MCF 10A (cell line): ENCODE measurements at regions not wholly inside any gene's neighbourhood (a gene's known extent, or its start where the extent isn't known, plus 50 kb on each side); places are given as distances from the start of the nearest gene placed in this dataset.

Experiments
- BruUV-seq: library from RNA; stranded (reverse); fragments of 400-500 nt; replicated peaks from 2 replicates; lab custom pipeline; 2021; lab: Mats Ljungman, UMichigan
- CTCF ChIA-PET: fragments of 300-600 bp; sonication (Branson Sonifier 250); formaldehyde crosslinking; extraction: SDS; loops from one replicate; lab custom pipeline; 2021; ENCODE audit warnings: antibody characterized with exemption, inconsistent platforms; lab: Yijun Ruan, JAX
- POLR2A ChIA-PET: fragments of 300-600, 350-650 bp; sonication (Branson Sonifier 250); formaldehyde crosslinking; extraction: SDS; loops from one replicate; lab custom pipeline; 2020; ENCODE audit warnings: antibody characterized with exemption, inconsistent platforms; lab: Yijun Ruan, JAX
- DNase-seq: peaks from one replicate; pipeline ENCODE4 v3.0.0-alpha.2; 2018; ENCODE audit not compliant: unreplicated experiment
- H3K27ac Mint-ChIP-seq: one replicate; pipeline ENCODE4 v1.8.0; 2022; ENCODE audit warnings: mild to moderate bottlenecking, low read depth, mixed read lengths; ENCODE audit not compliant: unreplicated experiment
- H3K27me3 Mint-ChIP-seq: one replicate; pipeline ENCODE4 v1.8.0; 2022; ENCODE audit warnings: mixed read lengths; ENCODE audit not compliant: insufficient read depth, unreplicated experiment
- H3K36me3 Mint-ChIP-seq: one replicate; pipeline ENCODE4 v1.8.0; 2022; ENCODE audit warnings: mild to moderate bottlenecking, moderate library complexity, mixed read lengths; ENCODE audit not compliant: insufficient read depth, unreplicated experiment
- H3K4me1 Mint-ChIP-seq: one replicate; pipeline ENCODE4 v1.8.0; 2022; ENCODE audit warnings: mixed read lengths; ENCODE audit not compliant: insufficient read depth, unreplicated experiment
- H3K4me3 Mint-ChIP-seq: one replicate; pipeline ENCODE4 v1.8.0; 2022; ENCODE audit warnings: mild to moderate bottlenecking, moderate library complexity, mixed read lengths; ENCODE audit not compliant: unreplicated experiment
- H3K9me3 Mint-ChIP-seq: one replicate; pipeline ENCODE4 v1.8.0; 2022; ENCODE audit warnings: mixed read lengths; ENCODE audit not compliant: unreplicated experiment
- intact Hi-C: fragments of 100-400 bp; cut with micrococcal nuclease; formaldehyde crosslinking; loops from 2 replicates; pipeline ENCODE4 v1.14.1; 2022
- TF ChIP-seq, protein P1 (sequence below): fragments of 200-600 bp; IDR thresholded peaks from one replicate; pipeline ENCODE4 v1.8.0; 2022; ENCODE audit warnings: antibody characterized with exemption, mild to moderate bottlenecking; ENCODE audit not compliant: unreplicated experiment

- Mint-ChIP-seq H3K27ac (no peak overlapping the region), H3K4me3 (no peak overlapping the region), H3K27me3 (peaks cover 32% of the 10 kb centered on the region), H3K9me3 (peaks cover 9% of the 10 kb centered on the region), H3K4me1 (no peaks in the 10 kb centered on the region), H3K36me3 (no peaks in the 10 kb centered on the region)
- CTCF ChIA-PET: interaction anchor here (0.7 to 0.8 kb wide), 2 partner anchors 113 to 657 kb away, joined by 3 read pairs; no protein-coding TSS in a partner anchor
- POLR2A ChIA-PET: no interaction called here
- no peak for DNase-seq
- BruUV-seq: no TSS peak
- intact Hi-C loops: no loop called here
- TF ChIP-seq, protein P1, sequence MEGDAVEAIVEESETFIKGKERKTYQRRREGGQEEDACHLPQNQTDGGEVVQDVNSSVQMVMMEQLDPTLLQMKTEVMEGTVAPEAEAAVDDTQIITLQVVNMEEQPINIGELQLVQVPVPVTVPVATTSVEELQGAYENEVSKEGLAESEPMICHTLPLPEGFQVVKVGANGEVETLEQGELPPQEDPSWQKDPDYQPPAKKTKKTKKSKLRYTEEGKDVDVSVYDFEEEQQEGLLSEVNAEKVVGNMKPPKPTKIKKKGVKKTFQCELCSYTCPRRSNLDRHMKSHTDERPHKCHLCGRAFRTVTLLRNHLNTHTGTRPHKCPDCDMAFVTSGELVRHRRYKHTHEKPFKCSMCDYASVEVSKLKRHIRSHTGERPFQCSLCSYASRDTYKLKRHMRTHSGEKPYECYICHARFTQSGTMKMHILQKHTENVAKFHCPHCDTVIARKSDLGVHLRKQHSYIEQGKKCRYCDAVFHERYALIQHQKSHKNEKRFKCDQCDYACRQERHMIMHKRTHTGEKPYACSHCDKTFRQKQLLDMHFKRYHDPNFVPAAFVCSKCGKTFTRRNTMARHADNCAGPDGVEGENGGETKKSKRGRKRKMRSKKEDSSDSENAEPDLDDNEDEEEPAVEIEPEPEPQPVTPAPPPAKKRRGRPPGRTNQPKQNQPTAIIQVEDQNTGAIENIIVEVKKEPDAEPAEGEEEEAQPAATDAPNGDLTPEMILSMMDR: no peak
Measured at GRCh38 chr22:44642096-44642644, 59.8 kb upstream of the PRR5 start.

DNA sequence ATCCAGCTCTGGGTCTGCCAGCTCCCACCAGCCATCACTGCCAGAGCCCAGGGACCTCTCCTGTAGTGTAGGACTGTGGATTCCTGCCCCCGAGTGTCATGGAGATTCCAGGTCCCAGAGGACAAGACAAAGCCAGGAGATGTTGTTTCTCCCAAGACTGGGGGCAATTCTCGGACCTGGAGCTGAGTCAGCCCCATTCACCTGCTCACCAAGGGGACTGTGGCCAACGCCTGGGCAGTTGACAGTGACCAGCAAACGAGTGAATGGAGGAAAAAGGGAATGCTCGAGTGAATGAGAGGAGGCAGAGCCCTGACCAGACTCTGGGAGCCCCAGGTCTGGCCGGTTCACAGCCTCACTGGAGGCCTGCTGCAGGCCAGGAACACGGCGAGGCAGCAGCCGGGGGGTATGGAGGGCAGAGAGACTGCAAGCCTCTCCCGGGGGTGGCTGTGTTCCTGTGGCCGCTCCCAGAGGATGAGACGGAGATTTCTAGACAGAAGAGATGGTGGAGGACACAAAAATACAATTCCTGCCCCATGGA is 61.3 kb upstream of the PRR5 start:
- Mint-ChIP-seq H3K4me1 (no peaks in the 10 kb centered on the region), H3K9me3 (peaks cover 17% of the 10 kb centered on the region), H3K27ac (no peak overlapping the region), H3K36me3 (no peaks in the 10 kb centered on the region), H3K4me3 (no peak overlapping the region), H3K27me3 (peaks cover 42% of the 10 kb centered on the region)
- POLR2A ChIA-PET: no interaction called here
- intact Hi-C loops: no loop called here
- BruUV-seq: no TSS peak
- CTCF ChIA-PET: interaction anchor here (1.0 kb wide), 1 partner anchor 647 kb away, joined by 3 read pairs; no protein-coding TSS in a partner anchor
- DNase-seq: no peak
- TF ChIP-seq, protein P1: no peak

- intact Hi-C loops: no loop called here
- TF ChIP-seq, protein P1: no peak
- H3K9me3 Mint-ChIP-seq: peaks cover 11% of the 10 kb centered on the region
- DNase-seq: no peak
- ChIA-PET POLR2A (no interaction called here), CTCF (interaction anchor here (1.0 kb wide), 2 partner anchors 14 to 647 kb away, joined by 3 read pairs; no protein-coding TSS in a partner anchor)
- H3K4me3 Mint-ChIP-seq: no peak overlapping the region
- H3K27me3 Mint-ChIP-seq: peaks cover 36% of the 10 kb centered on the region
- H3K27ac Mint-ChIP-seq: no peak overlapping the region
- H3K4me1 Mint-ChIP-seq: no peaks in the 10 kb centered on the region
- no peaks in the 10 kb centered on the region for H3K36me3 Mint-ChIP-seq
- BruUV-seq: no TSS peak
Measured at GRCh38 chr22:44639891-44640617, 62.0 kb upstream of the PRR5 start.
